ENCODE measurements at regions not wholly inside any gene's neighbourhood (a gene's known extent, or its start where the extent isn't known, plus 50 kb on each side); places are given as distances from the start of the nearest gene placed in this dataset.

DNA sequence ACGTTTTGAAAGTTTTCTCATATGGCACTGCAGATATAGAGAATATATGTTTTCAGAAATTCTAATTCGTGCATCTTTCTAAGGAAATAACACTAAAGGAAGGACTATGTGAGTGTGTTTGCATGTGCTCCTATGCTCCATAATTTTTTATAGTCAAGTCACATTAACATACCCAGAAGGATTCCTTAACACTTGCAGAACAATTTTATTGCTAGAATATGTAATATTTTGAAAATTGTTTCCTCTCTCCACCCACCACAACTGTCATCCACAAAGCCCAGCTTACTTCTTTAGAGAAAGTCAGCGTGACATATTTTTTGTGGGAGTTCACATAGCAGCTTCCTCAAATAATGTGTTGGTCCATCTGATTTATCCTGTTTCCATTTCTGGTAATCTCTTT lies 604.6 kb upstream of the MGAT4C start:
- Histone ChIP-seq H3K4me3 (no peak overlapping the region), H3K27ac (no peak overlapping the region), H3K9me3 (no peaks in the 10 kb centered on the region), H3K36me3 (no peaks in the 10 kb centered on the region), H3K27me3 (no peaks in the 10 kb centered on the region), H3K4me1 (no peaks in the 10 kb centered on the region)
- no peak for ATAC-seq (ENCODE audit: low FRiP score in 2 of 2)
- WGBS, 2 donors = 80 to 87% methylated on average over 3 of the region's 3 CpGs
- no peak for DNase-seq
- TF ChIP-seq POLR2AphosphoS5 (IDR thresholded peaks at IDR 0.05) = no peak
- TF ChIP-seq EP300 (IDR thresholded peaks at IDR 0.05) = no peak
- TF ChIP-seq, protein P1, sequence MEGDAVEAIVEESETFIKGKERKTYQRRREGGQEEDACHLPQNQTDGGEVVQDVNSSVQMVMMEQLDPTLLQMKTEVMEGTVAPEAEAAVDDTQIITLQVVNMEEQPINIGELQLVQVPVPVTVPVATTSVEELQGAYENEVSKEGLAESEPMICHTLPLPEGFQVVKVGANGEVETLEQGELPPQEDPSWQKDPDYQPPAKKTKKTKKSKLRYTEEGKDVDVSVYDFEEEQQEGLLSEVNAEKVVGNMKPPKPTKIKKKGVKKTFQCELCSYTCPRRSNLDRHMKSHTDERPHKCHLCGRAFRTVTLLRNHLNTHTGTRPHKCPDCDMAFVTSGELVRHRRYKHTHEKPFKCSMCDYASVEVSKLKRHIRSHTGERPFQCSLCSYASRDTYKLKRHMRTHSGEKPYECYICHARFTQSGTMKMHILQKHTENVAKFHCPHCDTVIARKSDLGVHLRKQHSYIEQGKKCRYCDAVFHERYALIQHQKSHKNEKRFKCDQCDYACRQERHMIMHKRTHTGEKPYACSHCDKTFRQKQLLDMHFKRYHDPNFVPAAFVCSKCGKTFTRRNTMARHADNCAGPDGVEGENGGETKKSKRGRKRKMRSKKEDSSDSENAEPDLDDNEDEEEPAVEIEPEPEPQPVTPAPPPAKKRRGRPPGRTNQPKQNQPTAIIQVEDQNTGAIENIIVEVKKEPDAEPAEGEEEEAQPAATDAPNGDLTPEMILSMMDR (IDR thresholded peaks at IDR 0.05) = no peak
- no peak for TF ChIP-seq POLR2A (IDR thresholded peaks at IDR 0.05)

DNA sequence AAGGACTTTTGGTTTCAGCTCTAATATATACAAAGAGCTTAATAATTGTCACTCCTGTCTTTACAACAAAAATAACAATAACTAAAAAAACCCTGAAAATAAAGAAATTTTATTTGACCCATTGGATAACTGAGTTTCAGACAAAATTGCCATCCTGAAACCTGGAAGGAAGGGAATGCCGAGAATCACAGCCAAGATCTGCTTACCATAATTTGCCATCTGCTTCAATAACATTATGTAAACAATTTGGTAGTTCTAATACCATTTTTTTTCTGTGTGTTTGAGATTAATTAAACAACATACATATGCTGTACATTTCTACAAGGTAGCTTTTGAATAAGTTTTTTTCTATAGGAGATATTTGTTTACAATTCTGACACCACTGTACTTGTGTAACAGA lies 596.3 kb upstream of the MGAT4C start:
- H3K27me3 ChIP-seq = no peaks in the 10 kb centered on the region
- H3K4me3 ChIP-seq = no peak overlapping the region
- no peaks in the 10 kb centered on the region for H3K9me3 ChIP-seq
- TF ChIP-seq EP300 (IDR thresholded peaks at IDR 0.05) (no peak), POLR2A (IDR thresholded peaks at IDR 0.05) (no peak), POLR2AphosphoS5 (IDR thresholded peaks at IDR 0.05) (no peak)
- TF ChIP-seq, protein P1 (IDR thresholded peaks at IDR 0.05) = no peak
- H3K4me1 ChIP-seq = no peaks in the 10 kb centered on the region
- no peak for DNase-seq
- H3K27ac ChIP-seq = no peak overlapping the region
- 63 to 78% methylated on average over 1 of the region's 1 CpG for WGBS, 2 donors
- ATAC-seq (ENCODE audit: low FRiP score in 2 of 2) = no peak
- H3K36me3 ChIP-seq = no peaks in the 10 kb centered on the region

GRCh38 chr12:86838711-86839110 lies 582.5 kb upstream of the MGAT4C start:
- ATAC-seq (ENCODE audit: low FRiP score in 2 of 2) = no peak
- no peak overlapping the region for H3K4me3 ChIP-seq
- H3K4me1 ChIP-seq = no peaks in the 10 kb centered on the region
- no peaks in the 10 kb centered on the region for H3K36me3 ChIP-seq
- no peaks in the 10 kb centered on the region for H3K27me3 ChIP-seq
- TF ChIP-seq POLR2AphosphoS5 (IDR thresholded peaks at IDR 0.05) (no peak), EP300 (IDR thresholded peaks at IDR 0.05) (no peak), POLR2A (IDR thresholded peaks at IDR 0.05) (no peak)
- TF ChIP-seq, protein P1 (IDR thresholded peaks at IDR 0.05) = no peak
- 53 to 67% methylated on average over 4 of the region's 4 CpGs for WGBS, 2 donors
- no peaks in the 10 kb centered on the region for H3K9me3 ChIP-seq
- no peak overlapping the region for H3K27ac ChIP-seq
- DNase-seq = no peak

- no peaks in the 10 kb centered on the region for H3K4me1 ChIP-seq
- no peaks in the 10 kb centered on the region for H3K9me3 ChIP-seq
- no peak for TF ChIP-seq POLR2AphosphoS5 (IDR thresholded peaks at IDR 0.05)
- H3K36me3 ChIP-seq = no peaks in the 10 kb centered on the region
- H3K27me3 ChIP-seq = no peaks in the 10 kb centered on the region
- DNase-seq (no peak), ATAC-seq (ENCODE audit: low FRiP score in 2 of 2) (no peak)
- H3K4me3 ChIP-seq = no peak overlapping the region
- WGBS, 2 donors = 67 to 71% methylated on average over 1 of the region's 1 CpG
- H3K27ac ChIP-seq = no peak overlapping the region
Measured at GRCh38 chr12:86838260-86838659, 582.1 kb upstream of the MGAT4C start.

DNA sequence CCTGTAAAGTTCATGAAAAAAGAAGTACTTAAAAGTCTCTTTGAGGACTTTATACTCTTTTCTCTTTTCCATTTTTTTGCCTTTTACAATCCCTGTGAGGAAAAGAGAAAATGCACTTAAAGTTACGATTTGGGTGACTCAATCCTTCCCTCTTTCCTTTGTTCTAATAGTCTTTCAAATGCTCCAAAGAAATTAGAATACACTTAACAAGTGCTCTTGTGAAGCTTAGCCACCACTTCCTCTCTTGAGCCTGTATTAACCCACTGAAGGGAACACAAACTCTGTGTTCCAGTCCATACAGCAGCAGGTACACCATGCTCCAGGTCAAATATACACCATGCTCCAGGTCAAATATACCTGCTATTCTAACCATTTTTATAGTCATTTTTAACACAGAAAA lies 581.1 kb upstream of the MGAT4C start:
- TF ChIP-seq, protein P1 (IDR thresholded peaks at IDR 0.05) = no peak
- TF ChIP-seq EP300 (IDR thresholded peaks at IDR 0.05) (no peak), POLR2AphosphoS5 (IDR thresholded peaks at IDR 0.05) (no peak), POLR2A (IDR thresholded peaks at IDR 0.05) (no peak)
- ATAC-seq (ENCODE audit: low FRiP score in 2 of 2) (no peak), DNase-seq (no peak)
- H3K27me3 ChIP-seq = no peaks in the 10 kb centered on the region
- H3K4me3 ChIP-seq = no peak overlapping the region
- no peaks in the 10 kb centered on the region for H3K36me3 ChIP-seq
- no peaks in the 10 kb centered on the region for H3K9me3 ChIP-seq
- H3K27ac ChIP-seq = no peak overlapping the region
- 28 to 37% methylated on average over 1 of the region's 1 CpG for WGBS, 2 donors
- H3K4me1 ChIP-seq = no peaks in the 10 kb centered on the region

All from upper lobe of left lung (tissue), 6 donors.